22Rv1 (cell line): ENCODE measurements at regions not wholly inside any gene's neighbourhood (a gene's known extent, or its start where the extent isn't known, plus 50 kb on each side); places are given as distances from the start of the nearest gene placed in this dataset.

Source experiments
- H3K27ac ChIP-seq: fragments of 450-650 bp; 2 replicates; pipeline ENCODE4 v1.5.1; 2017
- ZFX ChIP-seq: fragments of 450-650 bp; IDR thresholded peaks from 2 replicates; pipeline ENCODE4 v1.6.1; 2017; ENCODE audit warnings: antibody characterized with exemption, borderline replicate concordance
- TF ChIP-seq, protein P1 (sequence below): fragments of 450-650 bp; IDR thresholded peaks from 2 replicates; pipeline ENCODE4 v1.5.1; 2017; ENCODE audit warnings: mild to moderate bottlenecking

GRCh38 chr3:46104706-46105105 lies 77.4 kb upstream of the XCR1 start:
- TF ChIP-seq, protein P1, sequence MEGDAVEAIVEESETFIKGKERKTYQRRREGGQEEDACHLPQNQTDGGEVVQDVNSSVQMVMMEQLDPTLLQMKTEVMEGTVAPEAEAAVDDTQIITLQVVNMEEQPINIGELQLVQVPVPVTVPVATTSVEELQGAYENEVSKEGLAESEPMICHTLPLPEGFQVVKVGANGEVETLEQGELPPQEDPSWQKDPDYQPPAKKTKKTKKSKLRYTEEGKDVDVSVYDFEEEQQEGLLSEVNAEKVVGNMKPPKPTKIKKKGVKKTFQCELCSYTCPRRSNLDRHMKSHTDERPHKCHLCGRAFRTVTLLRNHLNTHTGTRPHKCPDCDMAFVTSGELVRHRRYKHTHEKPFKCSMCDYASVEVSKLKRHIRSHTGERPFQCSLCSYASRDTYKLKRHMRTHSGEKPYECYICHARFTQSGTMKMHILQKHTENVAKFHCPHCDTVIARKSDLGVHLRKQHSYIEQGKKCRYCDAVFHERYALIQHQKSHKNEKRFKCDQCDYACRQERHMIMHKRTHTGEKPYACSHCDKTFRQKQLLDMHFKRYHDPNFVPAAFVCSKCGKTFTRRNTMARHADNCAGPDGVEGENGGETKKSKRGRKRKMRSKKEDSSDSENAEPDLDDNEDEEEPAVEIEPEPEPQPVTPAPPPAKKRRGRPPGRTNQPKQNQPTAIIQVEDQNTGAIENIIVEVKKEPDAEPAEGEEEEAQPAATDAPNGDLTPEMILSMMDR: no peak
- TF ChIP-seq ZFX: no peak

DNA sequence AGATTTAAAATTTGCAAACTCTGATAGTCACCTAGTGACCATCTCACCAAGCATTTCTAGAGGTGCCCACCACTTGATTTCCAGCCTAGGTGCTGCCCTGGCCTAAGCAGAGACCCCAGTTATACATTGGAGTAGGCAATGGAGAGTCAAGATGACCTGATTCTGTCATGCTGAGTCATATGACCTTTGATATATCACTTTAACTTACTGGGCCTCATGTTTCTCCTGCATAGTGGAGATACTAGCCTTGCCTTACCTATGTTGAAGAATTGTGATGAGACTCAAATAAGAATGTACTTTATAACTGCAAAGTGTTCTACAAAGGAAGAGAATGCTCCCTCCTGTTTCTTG lies 75.5 kb upstream of the XCR1 start:
- no peak overlapping the region for H3K27ac ChIP-seq

More at GRCh38 chr3:46104706-46105105, 77.4 kb upstream of the XCR1 start:
- H3K27ac ChIP-seq: no peak overlapping the region

GRCh38 chr3:46102059-46102779 lies 74.9 kb upstream of the XCR1 start:
- no peak for TF ChIP-seq ZFX
- TF ChIP-seq, protein P1: no peak
- H3K27ac ChIP-seq: no peak overlapping the region

More for the DNA sequence above, 75.5 kb upstream of the XCR1 start:
- TF ChIP-seq ZFX: no peak
- TF ChIP-seq, protein P1: no peak

DNA sequence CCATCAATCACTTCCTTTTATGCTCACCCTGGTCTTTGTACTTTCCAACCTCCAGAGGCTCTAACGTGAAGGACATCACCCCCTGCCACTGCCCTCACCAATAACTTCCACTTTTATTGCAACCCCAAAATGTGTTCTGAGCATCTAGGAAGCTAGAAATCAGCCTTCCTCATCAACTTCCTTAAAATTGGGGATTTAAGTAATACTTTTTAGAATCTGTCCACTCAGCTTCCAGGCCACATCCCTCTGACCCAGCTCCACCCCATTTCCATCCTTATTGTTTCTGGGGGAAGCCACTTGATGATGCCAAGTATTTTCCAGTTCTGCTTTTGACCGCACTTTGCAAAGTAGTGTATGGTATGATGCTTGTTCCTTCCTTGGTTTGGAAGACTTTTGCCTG lies 73.5 kb upstream of the XCR1 start:
- no peak for TF ChIP-seq ZFX
- TF ChIP-seq, protein P1: no peak
- no peak overlapping the region for H3K27ac ChIP-seq

- no peak overlapping the region for H3K27ac ChIP-seq
- TF ChIP-seq, protein P1: no peak
- TF ChIP-seq ZFX: no peak
Observed at GRCh38 chr3:46098319-46098761, 71.1 kb upstream of the XCR1 start.

DNA sequence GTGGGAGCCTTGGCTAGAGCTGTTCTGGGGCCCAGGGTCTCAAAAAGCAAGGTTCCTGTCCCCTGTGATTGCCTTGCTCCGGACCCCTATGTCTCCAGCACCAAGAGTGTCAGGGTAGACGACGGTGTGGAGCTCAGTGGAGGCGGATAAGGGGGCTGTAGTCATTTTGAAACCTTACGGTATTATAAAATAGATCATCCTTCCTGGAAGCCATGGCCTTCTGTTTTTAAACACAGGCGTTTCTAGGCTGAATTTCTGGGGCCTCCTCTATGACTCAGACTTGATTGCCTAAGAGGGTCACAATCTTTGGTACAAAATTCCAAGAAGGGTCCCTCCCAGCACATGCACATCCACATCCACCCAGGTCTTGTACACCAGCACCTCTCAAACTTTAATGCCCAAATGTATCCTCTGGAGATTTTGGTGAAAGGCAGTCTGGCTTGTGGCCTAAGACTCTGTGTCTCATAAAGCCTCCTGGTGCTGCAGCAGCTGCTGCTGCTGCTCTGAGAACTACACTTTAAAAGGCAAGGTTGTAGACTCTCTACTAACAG lies 70.5 kb upstream of the XCR1 start:
- no peak for TF ChIP-seq ZFX
- TF ChIP-seq, protein P1: no peak
- H3K27ac ChIP-seq: no peak overlapping the region

DNA sequence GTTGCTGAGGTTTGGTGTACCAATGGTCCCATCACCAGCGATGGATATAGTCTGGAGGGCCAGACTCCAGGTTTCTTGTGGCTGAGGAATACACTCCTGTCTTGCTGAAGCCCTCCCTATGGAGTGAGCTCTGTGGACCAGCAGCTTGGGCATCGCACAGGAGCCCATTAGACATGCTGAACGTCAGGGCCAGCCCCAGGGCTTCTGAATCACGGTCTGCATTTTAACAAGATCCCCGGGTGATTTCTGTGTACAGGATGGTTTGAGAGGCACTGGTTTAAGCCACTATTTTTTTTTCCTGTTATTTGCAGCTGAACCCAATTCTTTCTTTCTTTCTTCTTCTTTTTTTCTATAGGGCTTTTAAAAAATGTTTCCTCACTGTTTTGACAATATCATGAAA lies 69.5 kb upstream of the XCR1 start:
- TF ChIP-seq, protein P1: no peak
- TF ChIP-seq ZFX: no peak
- no peak overlapping the region for H3K27ac ChIP-seq
